ENCODE measurements at regions not wholly inside any gene's neighbourhood (a gene's known extent, or its start where the extent isn't known, plus 50 kb on each side); places are given as distances from the start of the nearest gene placed in this dataset.
A peak's percentile ranks its signal among the peaks of the same experiment; 100 is the strongest.

- peaks cover 14% of the 10 kb centered on the region for H3K4me1 ChIP-seq (ENCODE audit: insufficient read depth, low read length)
- FAIRE-seq, result no peak
- TF ChIP-seq CTCF (IDR thresholded peaks at IDR 0.05; ENCODE audit: insufficient read depth, low read depth, low read length), result no peak
- TF ChIP-seq EZH2 (IDR thresholded peaks at IDR 0.05; ENCODE audit: insufficient read depth, low read length), result no peak
Measured at GRCh38 chr2:217448860-217449259, 553.9 kb downstream of the TNS1 start.

GRCh38 chr2:217445723-217446122 is 557.1 kb downstream of the TNS1 start:
- H3K4me3 ChIP-seq (ENCODE audit: insufficient read depth, low read depth, low read length), result no peak overlapping the region
- Mint-ChIP-seq H3K27ac (ENCODE audit: unreplicated experiment) (peak overlapping the region; percentile 91), H3K4me3 (ENCODE audit: unreplicated experiment) (no peak overlapping the region), H3K27me3 (ENCODE audit: low read depth, unreplicated experiment) (no peaks in the 10 kb centered on the region), H3K9me3 (ENCODE audit: unreplicated experiment) (no peaks in the 10 kb centered on the region), H3K36me3 (ENCODE audit: low read depth, unreplicated experiment) (no peaks in the 10 kb centered on the region), H3K4me1 (ENCODE audit: low read depth, unreplicated experiment) (peaks cover 18% of the 10 kb centered on the region)
- DNase-seq (ENCODE audit: low read depth) (peak; percentile 83), FAIRE-seq (no peak)
- no peaks in the 10 kb centered on the region for H3K4me1 ChIP-seq (ENCODE audit: insufficient read depth, low read length)
- H2AFZ ChIP-seq (ENCODE audit: low read depth, low read length), result no peak overlapping the region
- no peaks in the 10 kb centered on the region for H3K36me3 ChIP-seq (ENCODE audit: insufficient read depth, low read length)
- no peaks in the 10 kb centered on the region for H3K9me3 ChIP-seq (ENCODE audit: insufficient read depth, low read depth, low read length)
- H3K79me2 ChIP-seq (ENCODE audit: insufficient read depth, low read length), result no peaks in the 10 kb centered on the region
- no peak overlapping the region for H3K9ac ChIP-seq (ENCODE audit: low read length)
- H3K4me2 ChIP-seq (ENCODE audit: low read length), result no peak overlapping the region
- no peak overlapping the region for H3K27ac ChIP-seq (ENCODE audit: low read depth, low read length)
- H4K20me1 ChIP-seq (ENCODE audit: insufficient read depth, low read length), result no peaks in the 10 kb centered on the region
- H3K27me3 ChIP-seq (ENCODE audit: insufficient read depth, low read length), result no peaks in the 10 kb centered on the region
- TF ChIP-seq CTCF (IDR thresholded peaks at IDR 0.05; ENCODE audit: insufficient read depth, low read depth, low read length) (no peak), EZH2 (IDR thresholded peaks at IDR 0.05; ENCODE audit: insufficient read depth, low read length) (no peak)

More at GRCh38 chr2:217448860-217449259, 553.9 kb downstream of the TNS1 start:
- H3K27ac Mint-ChIP-seq (ENCODE audit: unreplicated experiment), result no peak overlapping the region
- H3K27me3 ChIP-seq (ENCODE audit: insufficient read depth, low read length), result no peaks in the 10 kb centered on the region
- no peak overlapping the region for H3K4me3 Mint-ChIP-seq (ENCODE audit: unreplicated experiment)
- no peaks in the 10 kb centered on the region for H3K27me3 Mint-ChIP-seq (ENCODE audit: low read depth, unreplicated experiment)
- H3K4me3 ChIP-seq (ENCODE audit: insufficient read depth, low read depth, low read length), result no peak overlapping the region
- no peak for DNase-seq (ENCODE audit: low read depth)
- H3K9ac ChIP-seq (ENCODE audit: low read length), result no peak overlapping the region
- peaks cover 2% of the 10 kb centered on the region for H3K9me3 Mint-ChIP-seq (ENCODE audit: unreplicated experiment)
- H4K20me1 ChIP-seq (ENCODE audit: insufficient read depth, low read length), result no peaks in the 10 kb centered on the region
- no peak overlapping the region for H3K4me2 ChIP-seq (ENCODE audit: low read length)
- H3K79me2 ChIP-seq (ENCODE audit: insufficient read depth, low read length), result no peaks in the 10 kb centered on the region
- H3K36me3 ChIP-seq (ENCODE audit: insufficient read depth, low read length), result no peaks in the 10 kb centered on the region
- no peak overlapping the region for H3K27ac ChIP-seq (ENCODE audit: low read depth, low read length)
- peaks cover 32% of the 10 kb centered on the region for H3K4me1 Mint-ChIP-seq (ENCODE audit: low read depth, unreplicated experiment)
- no peak overlapping the region for H2AFZ ChIP-seq (ENCODE audit: low read depth, low read length)
- peaks cover 2% of the 10 kb centered on the region for H3K36me3 Mint-ChIP-seq (ENCODE audit: low read depth, unreplicated experiment)
- H3K9me3 ChIP-seq (ENCODE audit: insufficient read depth, low read depth, low read length), result no peaks in the 10 kb centered on the region

- Histone ChIP-seq H3K36me3 (ENCODE audit: insufficient read depth, low read length) (no peaks in the 10 kb centered on the region), H3K27me3 (ENCODE audit: insufficient read depth, low read length) (no peaks in the 10 kb centered on the region), H3K9ac (ENCODE audit: low read length) (no peak overlapping the region), H2AFZ (ENCODE audit: low read depth, low read length) (no peak overlapping the region), H3K4me2 (ENCODE audit: low read length) (no peak overlapping the region), H3K9me3 (ENCODE audit: insufficient read depth, low read depth, low read length) (no peaks in the 10 kb centered on the region), H3K79me2 (ENCODE audit: insufficient read depth, low read length) (no peaks in the 10 kb centered on the region), H3K4me3 (ENCODE audit: insufficient read depth, low read depth, low read length) (no peak overlapping the region), H3K4me1 (ENCODE audit: insufficient read depth, low read length) (no peaks in the 10 kb centered on the region), H3K27ac (ENCODE audit: low read depth, low read length) (no peak overlapping the region), H4K20me1 (ENCODE audit: insufficient read depth, low read length) (no peaks in the 10 kb centered on the region)
- peaks cover 22% of the 10 kb centered on the region for H3K4me1 Mint-ChIP-seq (ENCODE audit: low read depth, unreplicated experiment)
- no peaks in the 10 kb centered on the region for H3K27me3 Mint-ChIP-seq (ENCODE audit: low read depth, unreplicated experiment)
- H3K4me3 Mint-ChIP-seq (ENCODE audit: unreplicated experiment), result no peak overlapping the region
- H3K27ac Mint-ChIP-seq (ENCODE audit: unreplicated experiment), result no peak overlapping the region
- no peaks in the 10 kb centered on the region for H3K9me3 Mint-ChIP-seq (ENCODE audit: unreplicated experiment)
- no peak for TF ChIP-seq CTCF (IDR thresholded peaks at IDR 0.05; ENCODE audit: insufficient read depth, low read depth, low read length)
- TF ChIP-seq EZH2 (IDR thresholded peaks at IDR 0.05; ENCODE audit: insufficient read depth, low read length), result no peak
- DNase-seq (ENCODE audit: low read depth), result no peak
- no peak for FAIRE-seq
- H3K36me3 Mint-ChIP-seq (ENCODE audit: low read depth, unreplicated experiment), result no peaks in the 10 kb centered on the region
Measured at GRCh38 chr2:217444932-217445331, 557.9 kb downstream of the TNS1 start.
